Neuronal stem cell (in vitro differentiated cells): ENCODE measurements at regions not wholly inside any gene's neighbourhood (a gene's known extent, or its start where the extent isn't known, plus 50 kb on each side); places are given as distances from the start of the nearest gene placed in this dataset.

ENCODE experiments used
- DNase-seq: peaks from one replicate; pipeline ENCODE4 v3.0.0-alpha.2; 2013; ENCODE audit warnings: low spot score
- H2AFZ ChIP-seq: one replicate; pipeline ENCODE4 v1.6.1; 2013; ENCODE audit warnings: mild to moderate bottlenecking, low read length, inconsistent platforms
- H2AK5ac ChIP-seq: 2 replicates; pipeline ENCODE4 v1.6.1; 2013; ENCODE audit warnings: low read depth, mild to moderate bottlenecking, inconsistent platforms, low read length, moderate library complexity, mixed read lengths
- H2BK120ac ChIP-seq: 2 replicates; pipeline ENCODE4 v1.6.1; 2013; ENCODE audit warnings: low read depth, mild to moderate bottlenecking, inconsistent platforms, low read length, moderate library complexity, mixed read lengths
- H2BK12ac ChIP-seq: one replicate; pipeline ENCODE4 v1.6.1; 2013; ENCODE audit warnings: low read length, inconsistent platforms
- H2BK15ac ChIP-seq: 2 replicates; pipeline ENCODE4 v1.6.1; 2013; ENCODE audit warnings: mild to moderate bottlenecking, low read length, inconsistent platforms, mixed read lengths
- H2BK5ac ChIP-seq: one replicate; pipeline ENCODE4 v1.6.1; 2013; ENCODE audit warnings: inconsistent platforms, mild to moderate bottlenecking, low read length, moderate library complexity
- H3K14ac ChIP-seq: one replicate; pipeline ENCODE4 v1.6.1; 2013; ENCODE audit warnings: low read length, inconsistent platforms
- H3K18ac ChIP-seq: 2 replicates; pipeline ENCODE4 v1.6.1; 2013; ENCODE audit warnings: low read length, inconsistent platforms
- H3K23ac ChIP-seq: 2 replicates; pipeline ENCODE4 v1.6.1; 2013; ENCODE audit warnings: low read depth, mild to moderate bottlenecking, mixed read lengths, low read length, inconsistent platforms; ENCODE audit not compliant: poor library complexity
- H3K27ac ChIP-seq: replicated peaks from 3 replicates; pipeline ENCODE4 v1.5.1; 2013; ENCODE audit warnings: low read length, inconsistent platforms
- H3K27me3 ChIP-seq, 3 experiments: 2 replicates each; pipeline ENCODE4 v1.6.1; 2013; ENCODE audit warnings: low read length in 3 of 3, mild to moderate bottlenecking in 2 of 3, inconsistent platforms in 1 of 3, low read depth in 1 of 3, mixed read lengths in 1 of 3, moderate library complexity in 1 of 3; ENCODE audit not compliant: control insufficient read depth in 3 of 3, insufficient read depth in 3 of 3
- H3K36me3 ChIP-seq, 2 donors: replicated peaks in 1 of 2; 2 replicates each; pipeline ENCODE4 v1.6.1; 2013; ENCODE audit warnings: low read length in 2 of 2; ENCODE audit not compliant: control insufficient read depth in 2 of 2, insufficient read depth in 2 of 2
- H3K4ac ChIP-seq: 2 replicates; pipeline ENCODE4 v1.6.1; 2013; ENCODE audit warnings: inconsistent platforms, mild to moderate bottlenecking, low read length, moderate library complexity
- H3K4me1 ChIP-seq, 2 donors: 1 replicate in 1 of 2; 2 replicates in 1 of 2; pipeline ENCODE4 v1.6.1; 2013; ENCODE audit warnings: low read length in 2 of 2, low read depth in 1 of 2; ENCODE audit not compliant: control insufficient read depth in 2 of 2, insufficient read depth in 1 of 2
- H3K4me2 ChIP-seq: one replicate; pipeline ENCODE4 v1.6.1; 2013; ENCODE audit warnings: mild to moderate bottlenecking, low read length, inconsistent platforms; ENCODE audit not compliant: insufficient read depth, poor library complexity, severe bottlenecking
- H3K4me3 ChIP-seq, 2 donors: 2 replicates each; pipeline ENCODE4 v1.5.1; 2013; ENCODE audit warnings: low read length in 2 of 2, mild to moderate bottlenecking in 2 of 2, inconsistent platforms in 1 of 2, moderate library complexity in 1 of 2
- H3K79me1 ChIP-seq: one replicate; pipeline ENCODE4 v1.6.1; 2013; ENCODE audit warnings: low read depth, mild to moderate bottlenecking, inconsistent platforms, low read length, moderate library complexity
- H3K9ac ChIP-seq: one replicate; pipeline ENCODE4 v1.6.1; 2013; ENCODE audit warnings: mild to moderate bottlenecking, low read depth, low read length, inconsistent platforms; ENCODE audit not compliant: poor library complexity
- H3K9me3 ChIP-seq, 2 donors: replicated peaks in 1 of 2; 2 replicates each; pipeline versions ENCODE3 to v1.6.1; 2013; ENCODE audit warnings: low read length in 2 of 2, mild to moderate bottlenecking in 2 of 2, inconsistent platforms in 1 of 2, low read depth in 1 of 2, mixed read lengths in 1 of 2, moderate library complexity in 1 of 2; ENCODE audit not compliant: control insufficient read depth in 2 of 2, insufficient read depth in 1 of 2
- H4K8ac ChIP-seq: one replicate; pipeline ENCODE4 v1.6.1; 2013; ENCODE audit warnings: low read depth, mild to moderate bottlenecking, inconsistent platforms, low read length, moderate library complexity
- H4K91ac ChIP-seq: one replicate; pipeline ENCODE4 v1.6.1; 2013; ENCODE audit warnings: low read length, low read depth, mild to moderate bottlenecking, inconsistent platforms; ENCODE audit not compliant: poor library complexity
- WGBS, 2 donors: extraction: QIAGEN DNeasy Blood & Tissue Kit; methylation state at CpG; one replicate each; pipeline ENCODE4 v1.1.7; 2013; ENCODE audit warnings: missing lambda C conversion rate in 2 of 2, mixed read lengths in 1 of 2; ENCODE audit not compliant: insufficient read length in 2 of 2, insufficient replicate concordance in 1 of 2; ENCODE audit errors: extremely low coverage in 2 of 2; 5-methylcytosine and 5-hydroxymethylcytosine counted together

GRCh38 chr3:194828926-194829325 lies 143.2 kb downstream of the FAM43A start:
- no peak overlapping the region for H2BK120ac ChIP-seq
- H3K27ac ChIP-seq, result no peak overlapping the region

GRCh38 chr3:194830401-194830800 lies 144.7 kb downstream of the FAM43A start:
- H3K14ac ChIP-seq, result no peak overlapping the region
- no peak overlapping the region for H2BK5ac ChIP-seq
- no peak overlapping the region for H3K4me2 ChIP-seq
- no peak overlapping the region for H3K9ac ChIP-seq
- no peak overlapping the region for H3K4me3 ChIP-seq
- H2BK15ac ChIP-seq, result no peak overlapping the region
- H3K4me1 ChIP-seq, result no peaks in the 10 kb centered on the region
- no peak overlapping the region for H2AK5ac ChIP-seq
- H2BK120ac ChIP-seq, result no peak overlapping the region
- H2AFZ ChIP-seq, result no peak overlapping the region
- no peak overlapping the region for H4K91ac ChIP-seq
- H3K27ac ChIP-seq, result no peak overlapping the region
- H3K79me1 ChIP-seq, result no peaks in the 10 kb centered on the region
- no CpG with 5 or more reads among the region's 6 CpGs for WGBS, 2 donors
- no peaks in the 10 kb centered on the region for H3K36me3 ChIP-seq
- no peak overlapping the region for H3K23ac ChIP-seq
- H3K18ac ChIP-seq, result no peak overlapping the region
- no peaks in the 10 kb centered on the region for H3K9me3 ChIP-seq
- H3K27me3 ChIP-seq, result peaks cover 0 to 2% (median 0%) of the 10 kb centered on the region in 3 experiments
- H2BK12ac ChIP-seq, result no peak overlapping the region
- H4K8ac ChIP-seq, result no peak overlapping the region
- DNase-seq, result no peak
- no peak overlapping the region for H3K4ac ChIP-seq

More at GRCh38 chr3:194828926-194829325, 143.2 kb downstream of the FAM43A start:
- H2AFZ ChIP-seq, result no peak overlapping the region
- no peak overlapping the region for H2BK15ac ChIP-seq
- H3K23ac ChIP-seq, result no peak overlapping the region
- H4K8ac ChIP-seq, result no peak overlapping the region
- H3K18ac ChIP-seq, result no peak overlapping the region
- H3K4ac ChIP-seq, result no peak overlapping the region
- H3K9me3 ChIP-seq, result peaks cover 0 to 1% of the 10 kb centered on the region in 2 donors
- no peaks in the 10 kb centered on the region for H3K79me1 ChIP-seq
- no peak for DNase-seq
- H2BK12ac ChIP-seq, result no peak overlapping the region
- H3K4me3 ChIP-seq, result peak overlapping the region in 1 of 2 donors; percentile 17
- no peaks in the 10 kb centered on the region for H3K4me1 ChIP-seq
- H3K4me2 ChIP-seq, result no peak overlapping the region
- WGBS, 2 donors, result no CpG with 5 or more reads among the region's 4 CpGs
- H4K91ac ChIP-seq, result no peak overlapping the region
- H3K27me3 ChIP-seq, result peaks cover 0 to 4% (median 0%) of the 10 kb centered on the region in 3 experiments
- no peak overlapping the region for H3K14ac ChIP-seq
- no peak overlapping the region for H2AK5ac ChIP-seq
- H2BK5ac ChIP-seq, result no peak overlapping the region
- H3K36me3 ChIP-seq, result no peaks in the 10 kb centered on the region
- no peak overlapping the region for H3K9ac ChIP-seq

- H2BK5ac ChIP-seq, result no peak overlapping the region
- H3K79me1 ChIP-seq, result no peaks in the 10 kb centered on the region
- no peak overlapping the region for H3K23ac ChIP-seq
- no peak overlapping the region for H3K4me2 ChIP-seq
- WGBS, 2 donors, result no CpG with 5 or more reads among the region's 1 CpG
- H2BK15ac ChIP-seq, result no peak overlapping the region
- no peak overlapping the region for H2AFZ ChIP-seq
- no peak overlapping the region for H3K14ac ChIP-seq
- no peak overlapping the region for H4K8ac ChIP-seq
- H3K9ac ChIP-seq, result no peak overlapping the region
- no peak overlapping the region for H2BK120ac ChIP-seq
- no peak overlapping the region for H2BK12ac ChIP-seq
- no peaks in the 10 kb centered on the region for H3K9me3 ChIP-seq
- H3K4me1 ChIP-seq, result no peaks in the 10 kb centered on the region
- no peak overlapping the region for H4K91ac ChIP-seq
- no peak overlapping the region for H3K4me3 ChIP-seq
- no peak for DNase-seq
- no peak overlapping the region for H3K4ac ChIP-seq
- H3K36me3 ChIP-seq, result no peaks in the 10 kb centered on the region
- no peak overlapping the region for H3K27ac ChIP-seq
- H3K18ac ChIP-seq, result no peak overlapping the region
- no peak overlapping the region for H2AK5ac ChIP-seq
- no peaks in the 10 kb centered on the region for H3K27me3 ChIP-seq
These were observed 145.3 kb downstream of the FAM43A start for GRCh38 chr3:194830978-194831377.

- Histone ChIP-seq H2BK120ac (no peak overlapping the region), H3K9me3 (no peaks in the 10 kb centered on the region), H3K27me3 (no peaks in the 10 kb centered on the region), H3K23ac (no peak overlapping the region), H3K79me1 (no peaks in the 10 kb centered on the region), H2BK12ac (no peak overlapping the region), H3K4me2 (no peak overlapping the region), H3K4ac (no peak overlapping the region), H3K9ac (no peak overlapping the region), H3K18ac (no peak overlapping the region), H2AFZ (no peak overlapping the region), H3K14ac (no peak overlapping the region), H3K27ac (no peak overlapping the region), H3K4me1 (no peaks in the 10 kb centered on the region), H2BK5ac (no peak overlapping the region), H4K8ac (no peak overlapping the region), H2BK15ac (no peak overlapping the region), H2AK5ac (no peak overlapping the region), H3K36me3 (no peaks in the 10 kb centered on the region), H4K91ac (no peak overlapping the region), H3K4me3 (no peak overlapping the region)
- WGBS, 2 donors, result no CpG with 5 or more reads among the region's 5 CpGs
- no peak for DNase-seq
These were observed 146.8 kb downstream of the FAM43A start for GRCh38 chr3:194832346-194833104.
